Retina (tissue), 1 donor: ENCODE measurements at regions not wholly inside any gene's neighbourhood (a gene's known extent, or its start where the extent isn't known, plus 50 kb on each side); places are given as distances from the start of the nearest gene placed in this dataset.
"Not testable (repeated sequence)": the region's sequence is repeated elsewhere in the genome, so short reads cannot be mapped to it uniquely, and the experiment has no call there.

Experiments used
- DNase-seq: peaks from one replicate; pipeline ENCODE4 v3.0.0-alpha.2; 2016

- not testable (repeated sequence) for DNase-seq
Observed at GRCh38 chr5:163961230-163961629, 455.8 kb downstream of the MAT2B start.

DNA sequence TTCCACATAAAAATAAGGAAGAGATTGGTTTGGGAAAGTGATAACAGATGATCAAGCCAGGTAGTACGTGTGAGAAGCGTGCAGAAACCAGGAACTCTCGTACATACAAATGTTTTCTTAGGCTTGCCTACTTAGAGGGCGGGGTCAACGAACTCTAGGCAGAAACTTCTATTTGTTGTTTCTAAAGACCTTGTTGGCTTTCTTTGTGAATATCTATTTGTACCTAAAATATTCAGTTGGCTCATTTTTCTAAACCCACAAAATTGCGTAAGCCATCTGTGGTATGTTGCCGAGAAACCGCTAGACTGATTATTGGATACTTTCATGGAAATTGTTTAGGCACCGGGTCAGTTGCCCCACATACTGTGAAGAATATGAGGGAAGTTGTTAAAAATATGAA, 458.5 kb downstream of the MAT2B start:
- no peak for DNase-seq

DNA sequence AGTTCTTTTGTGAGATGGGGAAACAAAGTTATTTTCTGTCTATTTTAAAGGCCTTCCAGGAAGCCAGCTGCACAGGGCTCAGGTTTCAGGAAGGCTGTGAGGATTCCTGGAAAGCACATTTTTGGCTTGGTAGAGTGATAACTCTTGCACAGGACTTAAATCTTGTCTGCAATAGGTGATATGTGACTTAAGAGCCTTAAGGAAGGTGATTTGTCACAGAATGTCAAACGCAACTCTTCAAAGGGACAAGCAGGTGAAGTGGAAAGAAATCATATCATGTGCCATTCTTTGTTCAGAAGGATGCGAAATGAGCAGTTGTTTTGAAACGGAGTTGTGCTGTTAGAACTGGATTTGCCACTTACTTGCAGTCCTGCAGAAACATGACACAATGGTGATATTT, 459.3 kb downstream of the MAT2B start:
- peak; percentile 18 for DNase-seq

DNA sequence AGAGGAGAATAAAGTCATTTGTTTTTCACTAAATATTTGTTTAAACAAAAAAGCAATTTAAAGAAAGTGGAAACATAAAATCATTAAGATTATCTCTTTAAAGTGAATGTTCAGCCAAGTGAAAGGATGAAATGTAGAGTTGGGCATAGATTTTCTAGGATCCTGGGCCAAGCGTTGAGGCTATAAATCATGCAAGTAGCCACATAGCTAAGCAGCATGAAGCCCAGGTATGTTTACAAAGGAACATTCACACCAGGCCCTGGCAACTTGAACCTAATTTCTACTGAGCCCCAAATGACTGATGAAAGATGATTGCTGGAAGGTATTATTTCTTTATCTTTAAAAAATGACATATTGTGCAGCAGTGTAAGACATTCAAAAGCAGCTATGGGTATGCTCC, 461.8 kb downstream of the MAT2B start:
- DNase-seq: no peak

GRCh38 chr5:163968651-163969050, 463.2 kb downstream of the MAT2B start:
- DNase-seq: no peak

GRCh38 chr5:163976696-163977095, 471.3 kb downstream of the MAT2B start:
- no peak for DNase-seq

GRCh38 chr5:163978897-163979296, 473.5 kb downstream of the MAT2B start:
- no peak for DNase-seq

DNA sequence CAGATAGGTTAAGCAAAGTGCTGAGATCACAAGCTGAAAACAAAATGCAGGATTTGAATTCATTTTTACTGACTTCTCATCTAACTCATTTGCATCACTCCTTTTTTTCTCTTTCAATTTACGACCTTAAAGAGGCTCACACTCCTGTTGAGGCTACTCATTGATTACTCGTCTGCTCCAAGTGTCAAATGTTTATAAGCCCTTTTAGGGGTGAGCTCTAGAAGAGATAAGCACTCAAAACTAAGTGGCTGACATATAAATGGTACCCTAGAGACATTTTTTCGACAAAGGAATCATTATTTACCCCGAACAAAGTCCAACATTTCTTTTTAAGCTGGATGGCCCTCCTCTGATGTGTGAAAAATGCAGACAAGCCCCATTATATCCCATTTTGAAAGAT, 483.1 kb downstream of the MAT2B start:
- DNase-seq: no peak

- no peak for DNase-seq
Observed at GRCh38 chr5:163993126-163993525, 487.7 kb downstream of the MAT2B start.

DNA sequence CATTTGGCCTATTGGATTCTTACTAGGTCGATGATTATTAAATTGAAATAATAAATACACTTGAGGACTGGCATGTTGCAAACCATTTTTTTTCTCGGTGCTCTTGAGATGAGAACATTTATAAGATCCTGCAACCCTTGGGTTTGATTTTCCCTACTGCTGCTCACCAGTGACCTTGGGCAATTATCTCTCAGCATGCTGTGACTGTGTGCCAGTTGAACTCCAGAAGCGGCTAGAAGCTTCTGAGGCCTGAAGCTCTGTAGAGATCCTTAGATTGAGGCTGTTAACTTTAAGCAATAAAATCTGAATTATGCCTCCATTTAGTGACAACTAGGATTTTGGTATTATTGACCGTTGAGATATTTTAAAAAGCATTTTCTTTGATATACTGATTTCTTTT, 489.8 kb downstream of the MAT2B start:
- peak; percentile 30 for DNase-seq

DNA sequence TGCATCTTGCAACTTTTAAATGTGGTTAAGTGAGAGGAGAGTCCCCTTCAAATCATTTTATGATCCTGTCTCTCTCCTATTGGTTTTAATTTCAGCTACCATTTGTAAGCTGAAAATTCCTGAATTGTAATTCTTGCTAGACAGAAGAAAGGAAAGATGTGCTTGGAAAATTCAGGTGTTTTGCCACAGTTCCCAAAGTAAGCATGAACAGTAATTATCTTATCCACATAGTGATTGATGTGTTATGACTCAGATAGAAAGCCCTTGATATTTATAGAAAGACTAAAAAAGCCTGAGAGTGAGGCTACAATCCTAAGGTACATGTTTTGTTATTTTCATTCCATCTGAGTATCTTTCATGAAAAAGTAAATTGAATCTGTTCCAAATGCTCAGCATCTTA, 492.5 kb downstream of the MAT2B start:
- DNase-seq: no peak

- DNase-seq: no peak
Observed at GRCh38 chr5:164000241-164000640, 494.8 kb downstream of the MAT2B start.

- no peak for DNase-seq
Observed at GRCh38 chr5:164000819-164001218, 495.4 kb downstream of the MAT2B start.

DNA sequence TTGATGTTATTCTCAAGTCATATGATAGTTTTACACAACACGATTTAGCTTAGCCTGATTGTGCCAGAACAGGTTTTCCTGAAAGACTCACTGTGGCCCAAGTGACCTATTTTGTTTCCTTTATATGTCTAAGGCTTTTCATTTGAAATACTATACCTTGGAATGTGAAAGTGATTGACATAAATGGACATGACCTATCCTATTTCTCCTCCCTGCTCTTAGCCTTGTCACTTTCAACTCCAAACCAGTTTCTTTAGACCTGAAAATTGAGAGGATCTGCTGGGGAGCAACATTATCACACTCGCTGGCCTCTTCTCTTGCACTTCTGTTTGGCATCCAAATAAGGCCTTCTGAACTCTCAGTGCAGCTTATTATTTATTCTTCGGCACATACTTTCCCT, 496.8 kb downstream of the MAT2B start:
- peak; percentile 56 for DNase-seq

GRCh38 chr5:164002628-164003027, 497.2 kb downstream of the MAT2B start:
- peak; percentile 44 for DNase-seq

- DNase-seq: no peak
Observed at GRCh38 chr5:164005071-164005470, 499.7 kb downstream of the MAT2B start.

GRCh38 chr5:164007064-164007463, 501.6 kb downstream of the MAT2B start:
- DNase-seq: no peak

DNA sequence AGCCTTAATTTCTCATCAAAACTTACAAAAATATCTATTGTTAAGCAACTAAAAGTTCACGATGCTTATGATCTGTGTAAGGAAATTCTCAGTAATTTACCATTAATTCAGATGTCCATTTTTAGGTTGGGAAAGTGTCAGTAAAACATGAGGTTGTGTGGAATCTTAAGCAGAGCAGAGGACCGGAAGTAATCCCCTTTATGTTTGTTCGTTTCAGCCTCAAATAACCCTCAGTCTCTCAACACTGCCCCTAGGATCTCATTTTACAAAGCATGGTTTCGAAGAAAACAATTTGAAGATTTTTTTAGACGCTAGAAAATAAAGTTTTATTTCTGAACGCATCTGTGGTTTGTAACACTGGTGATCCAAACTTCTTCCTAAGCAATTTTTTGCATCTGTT, 504.2 kb downstream of the MAT2B start:
- DNase-seq: peak; percentile 76

DNA sequence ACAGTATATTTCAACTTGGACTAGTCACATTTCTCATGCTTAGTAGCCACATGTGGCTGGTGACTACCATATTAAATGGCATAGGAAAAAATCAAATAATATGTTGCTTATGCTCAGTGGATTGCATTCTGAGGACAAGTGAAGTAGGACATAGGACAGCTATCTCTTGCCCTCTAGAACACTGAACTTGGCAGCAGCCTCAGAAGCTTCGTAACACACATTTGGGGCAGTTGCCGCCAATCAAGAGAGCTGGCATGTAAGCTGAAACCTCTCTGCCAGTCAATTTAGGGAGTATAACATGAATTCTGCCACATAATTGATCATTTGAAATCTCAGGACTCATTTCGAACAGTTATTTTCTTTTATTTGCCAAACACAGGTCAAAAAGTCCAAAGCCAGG, 505.5 kb downstream of the MAT2B start:
- no peak for DNase-seq

DNA sequence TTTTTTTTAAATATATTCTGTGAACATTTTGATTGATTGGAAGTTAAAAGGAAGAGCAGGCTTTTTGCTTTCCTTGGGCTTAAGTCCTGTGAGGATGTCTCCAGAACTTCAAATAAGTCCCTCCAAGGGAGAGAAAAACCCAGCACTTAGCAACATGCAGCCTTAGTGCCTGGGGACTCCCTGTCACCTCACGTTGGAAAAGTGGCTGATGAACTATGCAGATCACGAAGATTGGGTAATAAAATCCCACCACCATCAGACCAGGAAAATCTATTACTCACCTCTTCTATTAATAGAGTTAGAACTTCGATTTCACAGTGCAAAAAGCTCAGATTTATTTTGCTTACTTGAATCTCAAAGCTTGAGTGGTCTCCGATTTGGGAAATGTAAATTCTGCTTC, 507.0 kb downstream of the MAT2B start:
- peak; percentile 25 for DNase-seq

DNA sequence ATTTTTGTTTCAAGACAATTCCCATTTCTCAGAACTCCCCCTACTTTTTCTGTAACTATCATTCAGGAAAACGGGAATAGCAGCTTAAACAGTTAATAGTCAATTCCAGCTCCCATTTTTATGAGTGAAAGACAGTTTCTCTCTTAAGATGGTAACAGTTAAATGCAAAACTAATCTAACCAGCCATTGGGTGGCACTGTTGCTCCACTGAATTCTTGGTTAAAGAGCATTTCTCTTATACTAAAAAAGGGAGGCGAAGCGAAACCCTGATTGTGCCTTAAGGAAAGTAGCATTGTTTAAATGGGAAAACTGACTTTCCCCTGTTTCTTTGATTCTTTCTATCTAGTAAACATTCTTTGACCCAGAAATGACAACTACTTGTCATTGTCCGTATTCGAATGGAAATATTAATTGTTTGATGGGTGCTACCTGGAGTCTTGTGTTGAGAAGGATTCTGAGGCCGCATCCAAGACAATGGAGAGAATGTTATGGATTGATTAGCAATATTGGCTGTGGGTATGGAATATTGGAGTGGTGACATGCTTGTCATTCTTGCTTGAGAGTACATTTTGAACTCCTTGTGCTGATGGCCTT, 507.8 kb downstream of the MAT2B start:
- DNase-seq: peak; percentile 72

GRCh38 chr5:164020116-164020515, 514.7 kb downstream of the MAT2B start:
- no peak for DNase-seq

- no peak for DNase-seq
Observed at GRCh38 chr5:164027738-164028137, 522.3 kb downstream of the MAT2B start.

DNA sequence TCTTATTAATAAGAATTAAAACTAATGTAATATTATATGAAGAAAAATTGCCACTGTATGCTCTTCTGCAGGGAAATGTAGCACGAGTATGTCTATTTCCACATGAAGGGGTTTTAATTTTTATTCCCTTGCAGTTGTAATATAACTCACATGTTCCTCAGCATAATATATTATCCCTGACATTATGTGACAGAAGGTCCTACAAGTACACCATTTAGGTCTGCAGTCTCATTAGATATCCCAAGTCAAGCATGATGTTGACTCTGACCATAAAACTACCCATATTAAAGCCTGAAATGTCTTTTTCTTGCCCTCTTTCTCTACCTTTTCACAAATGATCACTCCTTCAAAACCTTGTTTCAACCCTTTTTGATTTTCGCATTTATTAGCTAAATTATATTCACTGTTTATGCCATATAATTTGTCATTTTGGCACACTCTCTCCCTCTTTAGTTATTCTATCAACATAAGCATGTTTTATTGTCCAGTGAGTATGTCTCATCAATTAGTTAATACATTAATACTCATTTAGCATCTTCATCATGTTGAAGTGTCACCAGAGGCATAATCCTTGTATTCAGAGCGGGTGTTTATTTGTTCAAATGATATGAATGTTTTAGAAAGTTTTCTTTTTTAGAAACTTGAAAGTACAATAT, 532.8 kb downstream of the MAT2B start:
- DNase-seq: no peak

GRCh38 chr5:164041105-164041504, 535.7 kb downstream of the MAT2B start:
- DNase-seq: no peak
